Hematopoietic multipotent progenitor cell (in vitro differentiated cells): ENCODE measurements at regions not wholly inside any gene's neighbourhood (a gene's known extent, or its start where the extent isn't known, plus 50 kb on each side); places are given as distances from the start of the nearest gene placed in this dataset.

Experiments
- DNase-seq, 3 donors: peaks; one replicate each; pipeline ENCODE4 v3.0.0-alpha.2; 2011 to 2015; ENCODE audit warnings: low read depth in 2 of 3, low spot score in 2 of 3

DNA sequence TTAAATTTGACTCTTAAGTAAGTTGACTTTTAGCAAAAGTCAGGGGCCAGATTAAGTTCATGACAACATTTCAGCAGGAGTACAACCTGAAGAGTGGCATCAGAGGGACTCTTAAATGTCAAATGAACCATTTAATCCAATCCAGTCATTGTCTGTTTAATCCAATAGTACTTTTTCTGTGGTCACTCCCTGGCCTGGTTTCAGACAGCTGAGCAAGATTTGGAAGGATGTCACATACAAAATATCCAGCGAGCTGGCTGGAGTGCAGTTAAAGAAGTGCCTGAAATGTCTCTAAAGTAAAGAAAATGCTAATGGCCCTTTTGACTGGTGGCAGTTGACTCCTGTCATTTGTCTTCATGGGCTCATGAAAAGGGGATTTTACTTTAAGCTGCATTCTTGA lies 1082.1 kb downstream of the AACS start:
- no peak for DNase-seq

DNA sequence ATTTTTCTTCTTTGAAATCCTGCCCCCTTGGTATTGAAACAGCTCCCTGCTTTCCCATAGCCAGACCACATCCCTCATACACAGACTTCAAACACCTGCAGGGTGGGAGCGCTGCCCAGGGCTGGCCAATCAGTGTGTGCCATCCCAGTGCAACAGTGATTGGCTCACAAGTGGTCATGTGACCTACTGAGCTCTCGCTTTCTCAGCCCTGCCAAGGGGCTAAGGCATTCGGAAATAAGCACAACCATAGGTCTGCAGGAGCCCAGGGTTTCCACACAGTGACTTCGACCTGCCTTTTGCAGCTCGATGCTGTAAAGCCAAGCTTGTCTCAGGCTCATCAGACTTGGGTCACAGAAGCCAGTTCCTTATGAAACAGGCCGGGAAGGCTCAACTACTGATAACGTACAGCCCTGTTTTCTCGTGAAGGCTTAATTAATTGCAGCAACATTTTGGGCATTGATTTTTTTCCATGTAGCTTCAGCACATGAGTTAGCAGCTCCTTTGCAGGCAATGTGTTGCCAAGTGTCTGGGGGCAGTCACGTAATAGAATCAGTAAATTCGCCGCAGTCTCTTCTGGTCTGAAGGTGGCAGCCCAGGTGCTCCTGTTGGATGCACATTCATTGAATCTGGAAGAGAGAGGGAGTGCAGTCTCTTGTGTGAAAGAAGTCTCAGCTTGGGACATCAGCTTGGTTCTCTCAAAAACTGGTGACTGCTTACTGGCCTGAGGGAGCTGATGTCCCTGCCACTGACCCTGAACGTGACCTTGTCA lies 1091.8 kb downstream of the AACS start:
- no peak for DNase-seq

DNA sequence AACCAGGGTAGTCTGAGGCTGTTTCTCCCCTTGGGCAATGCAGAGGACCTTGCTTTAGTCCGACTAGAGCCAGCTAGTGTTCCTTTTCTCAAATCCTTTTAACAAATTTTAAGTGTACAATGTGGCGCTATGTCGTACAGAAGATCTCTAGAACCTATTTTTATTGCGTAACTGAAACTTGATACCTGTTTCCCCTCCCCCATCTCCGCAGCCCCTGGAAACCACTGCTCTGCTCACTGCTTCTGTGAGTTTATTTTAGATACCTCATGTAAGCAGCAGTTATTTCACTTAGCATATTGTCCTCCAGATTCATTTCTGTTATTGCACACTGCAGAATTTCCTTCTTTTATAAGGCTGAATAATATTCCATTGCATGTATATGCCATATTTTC lies 1092.3 kb downstream of the AACS start:
- no peak for DNase-seq

DNA sequence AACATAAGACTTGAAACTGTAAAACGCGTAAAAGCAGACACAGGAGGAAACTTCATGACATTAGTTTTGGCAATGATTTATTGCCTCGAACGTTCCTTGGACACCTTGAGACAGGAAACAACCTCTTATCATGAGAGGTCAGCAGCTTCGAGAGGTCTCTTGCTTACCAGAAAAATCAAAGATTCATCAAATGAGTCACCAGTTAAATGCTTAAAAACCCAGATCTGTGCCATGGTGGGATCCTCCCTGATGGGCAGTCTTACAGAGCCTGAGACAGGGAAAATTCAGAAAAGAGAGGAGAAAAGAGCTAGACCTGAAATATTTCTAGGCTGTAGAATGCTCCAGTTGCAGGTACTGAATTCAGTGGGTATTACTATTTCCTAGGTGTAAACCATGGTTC lies 1093.9 kb downstream of the AACS start:
- DNase-seq, result no peak

DNA sequence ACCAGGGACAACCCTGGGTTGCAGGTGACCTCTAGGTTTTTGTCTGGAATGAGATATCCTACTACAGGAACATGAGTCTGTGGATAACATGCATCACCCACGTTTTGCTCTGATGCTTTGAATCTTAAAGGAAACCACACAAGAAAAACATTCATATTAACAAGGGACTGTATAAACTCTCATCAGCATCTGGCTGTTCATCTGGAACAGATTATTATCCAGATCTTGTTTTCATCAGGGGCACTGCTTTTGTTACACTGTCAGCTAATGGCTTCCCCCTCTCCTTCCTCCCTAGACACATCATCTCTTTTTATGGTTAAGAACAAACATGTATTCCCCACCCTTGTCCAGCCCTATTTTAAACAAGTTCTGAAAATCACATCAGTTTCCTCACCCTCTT lies 1095.7 kb downstream of the AACS start:
- DNase-seq, result no peak

DNA sequence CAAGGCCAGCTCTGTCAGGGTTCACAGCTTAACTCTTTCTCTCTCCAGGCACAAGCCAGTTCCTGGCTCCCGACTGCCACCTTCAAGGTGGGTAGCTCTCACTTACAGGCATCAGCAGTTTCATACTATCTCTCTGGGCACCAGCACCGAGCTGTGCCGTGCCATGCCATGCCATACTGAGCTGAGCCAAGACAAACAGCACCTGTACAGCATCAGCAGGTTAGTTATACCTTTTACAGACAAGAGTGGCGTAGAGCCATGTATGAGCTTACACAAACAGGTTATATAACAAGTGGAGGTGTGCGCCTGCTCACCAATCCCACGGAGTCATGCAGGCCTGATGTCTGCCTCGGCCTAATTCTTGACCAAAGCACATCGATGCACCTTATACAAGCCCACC lies 1098.7 kb downstream of the AACS start:
- DNase-seq, result no peak

DNA sequence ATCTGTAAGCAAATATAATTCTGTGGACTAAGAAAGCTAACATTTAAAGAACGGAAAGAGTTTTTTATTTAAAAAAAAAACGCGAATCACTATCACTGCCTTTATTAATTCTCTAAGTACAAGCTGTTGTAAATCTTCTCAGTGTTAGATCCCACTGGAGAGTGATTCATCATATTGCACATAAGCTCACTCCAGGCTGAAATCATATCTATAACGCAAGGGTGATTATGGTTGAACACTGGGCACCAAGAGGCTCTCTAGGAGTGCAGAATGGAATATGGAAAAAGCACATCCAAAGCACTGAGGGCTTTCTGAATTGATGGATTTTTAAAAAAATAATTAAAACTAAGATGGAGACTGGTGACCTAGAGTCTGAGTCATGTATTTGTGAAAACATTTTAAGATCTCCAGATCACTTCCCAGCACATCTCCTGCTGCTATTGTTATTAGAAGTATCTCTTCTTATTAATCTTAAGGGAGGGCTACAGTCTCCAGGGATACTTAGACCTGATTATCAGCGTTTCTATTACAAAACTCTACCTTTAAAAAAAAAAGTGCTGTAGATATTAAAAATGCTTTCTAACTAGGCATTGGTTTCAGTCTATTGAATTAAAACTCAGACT lies 1106.8 kb downstream of the AACS start:
- DNase-seq, result no peak

DNA sequence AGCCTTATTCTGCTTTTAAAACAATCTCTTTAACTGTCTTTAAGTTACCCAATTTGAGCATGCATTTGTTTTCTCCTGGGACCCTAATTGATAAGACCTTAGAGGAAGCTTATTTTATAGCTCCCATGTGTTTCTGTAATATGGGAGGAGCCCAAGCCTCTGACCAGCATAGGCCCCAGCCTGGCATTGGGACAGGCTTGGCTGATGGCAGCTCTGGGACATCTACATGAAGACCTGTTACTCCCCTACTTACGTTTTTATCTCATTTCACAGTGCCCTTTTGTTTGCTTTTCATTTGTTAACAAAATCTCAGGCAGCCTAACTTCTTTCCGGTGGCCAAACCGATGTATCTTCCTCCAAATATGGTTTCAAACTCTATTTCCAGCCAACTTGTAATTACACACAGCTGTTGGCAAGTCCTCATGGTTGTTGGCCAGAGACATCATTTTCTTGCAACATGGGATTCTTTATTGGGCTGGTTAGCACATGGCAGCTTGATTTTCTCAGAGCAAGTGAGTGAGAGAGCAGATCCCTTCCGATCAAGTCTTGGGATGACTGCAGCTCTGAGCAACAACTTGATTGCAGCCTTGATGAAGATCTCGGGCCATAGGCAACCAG lies 1117.5 kb downstream of the AACS start:
- no peak for DNase-seq

DNA sequence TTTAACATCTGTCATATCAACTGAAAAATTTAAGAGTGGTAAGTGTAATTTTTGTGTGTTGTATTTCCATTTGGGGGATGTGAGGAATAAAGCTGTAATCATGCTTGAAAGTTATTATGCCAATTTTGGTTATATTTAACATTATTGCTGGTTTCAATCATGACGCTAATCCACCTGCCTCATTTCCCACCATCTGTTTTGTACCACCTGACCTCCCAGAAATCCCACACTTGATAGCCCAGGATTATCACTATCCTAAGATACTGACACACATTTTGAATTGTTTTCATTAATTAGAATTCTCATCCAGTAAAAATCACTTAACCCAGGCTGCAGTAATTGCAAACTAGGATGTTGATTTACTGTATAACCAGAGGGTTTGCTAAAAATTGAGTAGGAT lies 1119.8 kb downstream of the AACS start:
- DNase-seq, result no peak

DNA sequence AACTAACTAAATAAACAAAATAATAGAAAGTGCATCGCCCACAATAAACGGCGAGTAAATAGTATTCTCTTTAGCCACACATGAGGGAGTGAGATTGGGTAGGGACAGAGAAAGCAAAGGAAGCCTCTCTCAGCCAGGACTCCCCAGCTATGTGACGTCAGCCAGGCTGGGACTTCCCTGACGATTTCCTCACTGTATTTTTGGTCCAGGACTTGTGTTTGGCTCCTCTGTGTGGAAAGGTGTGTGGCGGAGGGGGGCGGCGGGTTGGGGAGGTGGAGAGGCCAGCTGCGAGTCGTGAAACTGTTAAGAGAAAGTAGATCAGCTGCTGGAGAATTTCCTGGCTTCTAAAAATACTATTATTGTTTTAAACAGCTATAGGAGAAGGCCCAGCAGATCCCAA lies 1124.6 kb downstream of the AACS start:
- DNase-seq, result no peak

DNA sequence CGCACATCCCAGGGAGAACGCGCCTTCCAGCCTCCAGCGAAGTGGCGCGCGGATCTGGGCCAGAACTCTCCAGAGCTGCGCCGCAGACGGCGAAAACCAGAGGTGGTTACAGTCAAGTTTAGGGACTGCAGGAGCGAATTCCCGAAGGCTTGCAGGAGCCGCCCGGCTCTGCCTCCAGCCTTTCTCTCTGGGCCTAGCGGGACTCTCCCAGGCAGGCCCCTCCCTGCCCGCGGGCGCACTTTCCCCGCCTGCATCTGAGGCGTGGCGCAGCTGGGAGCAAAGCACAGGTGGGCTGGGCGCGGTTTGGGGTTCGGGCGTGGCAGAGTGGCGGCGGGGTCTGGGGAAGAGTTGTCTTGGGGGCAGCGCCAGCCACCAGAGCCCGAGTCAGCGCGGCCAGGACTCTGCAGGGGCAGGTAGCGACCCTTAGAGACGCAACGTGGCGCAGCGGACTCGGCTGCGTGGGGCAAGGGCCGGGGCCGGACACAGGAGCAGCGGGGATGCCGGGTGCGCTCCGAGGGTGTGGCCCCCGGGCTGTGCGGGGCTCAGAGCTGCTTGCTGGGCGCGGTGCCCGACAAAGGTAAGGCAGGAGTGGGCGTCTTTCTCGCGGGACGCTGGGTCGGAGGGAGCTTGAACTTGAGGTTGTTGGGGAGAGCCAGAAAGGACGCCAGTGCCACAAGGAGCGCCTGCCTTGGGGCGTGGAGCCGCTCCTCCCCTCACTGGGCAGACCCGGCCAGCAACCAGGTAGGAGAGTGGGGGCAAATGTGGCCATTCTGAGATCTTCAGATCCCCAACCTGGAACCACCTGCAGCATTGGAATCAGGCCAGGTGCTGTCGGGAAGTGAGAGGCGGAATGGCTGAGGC lies 1126.0 kb downstream of the AACS start:
- DNase-seq, result no peak

DNA sequence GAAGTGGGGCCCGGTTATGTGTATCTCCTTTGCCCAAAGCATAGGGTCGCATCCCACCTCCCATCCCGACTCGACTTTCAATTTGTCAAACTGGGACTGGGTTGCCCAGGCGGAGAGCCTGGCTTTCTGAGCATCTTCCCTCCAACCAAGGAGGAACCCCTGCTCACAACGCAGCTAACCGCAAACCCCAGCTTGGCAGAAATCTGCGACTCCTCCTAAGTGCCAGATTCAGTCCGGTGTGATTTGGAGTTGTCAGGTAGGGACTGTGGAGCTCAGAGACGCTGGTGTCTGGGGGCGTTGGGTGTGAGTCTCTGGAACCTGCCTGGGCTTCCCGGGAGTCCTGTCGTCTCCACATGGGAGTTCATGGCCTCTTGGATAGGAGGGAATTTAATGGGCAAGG lies 1126.7 kb downstream of the AACS start:
- no peak for DNase-seq

DNA sequence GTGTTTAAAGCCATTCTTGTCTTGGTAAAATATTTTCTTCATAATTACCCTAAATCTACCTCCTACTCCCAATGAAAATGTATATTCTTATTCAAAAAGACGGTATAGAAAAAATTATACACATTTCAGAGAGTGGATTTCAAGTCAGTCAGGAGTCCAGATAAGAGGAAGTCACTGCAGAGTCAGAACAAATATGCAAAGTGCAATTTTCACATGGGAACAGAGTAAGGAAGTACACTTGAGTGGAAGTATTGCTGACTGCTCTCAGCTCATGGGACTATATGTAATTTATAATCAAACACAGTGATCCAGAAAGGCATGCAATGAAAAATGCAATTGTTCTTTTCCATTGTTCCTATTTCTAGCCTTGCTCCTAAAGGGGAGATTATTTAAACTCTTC lies 1128.0 kb downstream of the AACS start:
- DNase-seq, result no peak

DNA sequence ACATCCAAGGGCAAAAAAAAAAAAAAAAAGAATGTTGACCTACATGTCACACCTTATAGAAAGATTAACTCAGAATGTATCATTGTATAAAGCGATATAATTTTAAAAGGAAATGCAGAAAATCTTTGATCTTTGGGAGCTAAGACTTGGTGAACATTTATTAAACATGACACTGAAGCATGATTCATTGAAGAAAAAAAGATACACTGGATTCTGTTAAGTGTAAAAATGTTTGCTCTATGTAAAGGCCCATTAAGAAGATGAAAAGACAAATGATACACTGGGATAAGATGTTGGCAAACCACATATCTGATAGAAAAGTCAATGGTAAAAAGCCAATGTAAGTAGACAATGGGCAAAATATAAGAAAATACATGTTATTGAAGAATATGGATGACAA lies 1131.0 kb downstream of the AACS start:
- DNase-seq, result no peak

DNA sequence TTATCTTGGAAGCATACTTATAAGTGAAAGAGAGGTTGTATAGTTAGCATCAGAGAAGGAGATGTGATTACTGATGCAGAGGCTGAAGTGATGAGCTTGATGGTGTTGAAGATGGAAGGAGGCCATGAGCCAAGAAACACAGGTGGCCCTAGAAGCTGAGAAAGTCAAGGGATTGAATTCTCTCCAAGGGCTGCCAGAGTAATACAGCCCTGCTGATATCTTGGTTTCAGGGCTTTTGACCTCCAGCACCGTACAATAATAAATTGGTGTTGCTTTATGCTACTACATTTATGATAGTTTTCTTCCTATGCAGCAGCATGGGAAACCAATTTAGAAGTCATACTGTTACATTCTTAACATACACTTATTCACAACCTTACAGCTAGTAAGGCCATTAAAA lies 1133.3 kb downstream of the AACS start:
- DNase-seq, result no peak

DNA sequence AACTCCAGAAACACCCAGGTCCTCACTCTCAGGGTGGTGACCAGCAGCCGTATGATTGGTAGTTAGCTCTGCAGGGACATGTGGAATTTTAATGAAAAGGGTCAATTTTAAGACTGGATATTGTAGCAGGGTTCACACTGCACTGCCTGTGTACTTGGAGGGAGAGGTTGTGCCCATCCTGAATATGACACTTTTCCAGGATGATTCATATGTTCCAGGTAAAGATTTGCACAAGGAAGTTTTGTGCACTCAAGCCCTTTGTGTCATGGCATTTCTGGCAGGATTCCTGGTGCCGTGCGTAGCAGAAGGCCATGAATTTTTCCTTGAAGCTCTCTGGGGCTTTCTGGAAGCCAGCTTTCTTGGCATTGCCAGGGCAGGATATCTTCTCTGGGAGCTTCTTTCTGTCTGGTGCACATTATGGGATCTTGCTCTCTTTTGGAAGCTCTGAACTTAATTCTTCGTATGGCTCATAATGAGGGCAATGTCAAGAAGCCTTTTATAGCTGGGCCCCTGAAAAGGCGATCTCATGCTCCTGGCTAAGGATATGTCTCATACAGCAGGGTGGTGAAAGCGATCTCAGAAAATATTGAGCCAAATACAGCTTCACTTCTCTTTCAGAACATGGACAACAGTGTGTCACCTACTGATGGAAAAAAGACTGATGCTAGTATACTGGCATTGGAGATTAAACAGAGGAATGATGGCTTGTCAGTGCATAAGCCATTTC lies 1133.9 kb downstream of the AACS start:
- no peak for DNase-seq

DNA sequence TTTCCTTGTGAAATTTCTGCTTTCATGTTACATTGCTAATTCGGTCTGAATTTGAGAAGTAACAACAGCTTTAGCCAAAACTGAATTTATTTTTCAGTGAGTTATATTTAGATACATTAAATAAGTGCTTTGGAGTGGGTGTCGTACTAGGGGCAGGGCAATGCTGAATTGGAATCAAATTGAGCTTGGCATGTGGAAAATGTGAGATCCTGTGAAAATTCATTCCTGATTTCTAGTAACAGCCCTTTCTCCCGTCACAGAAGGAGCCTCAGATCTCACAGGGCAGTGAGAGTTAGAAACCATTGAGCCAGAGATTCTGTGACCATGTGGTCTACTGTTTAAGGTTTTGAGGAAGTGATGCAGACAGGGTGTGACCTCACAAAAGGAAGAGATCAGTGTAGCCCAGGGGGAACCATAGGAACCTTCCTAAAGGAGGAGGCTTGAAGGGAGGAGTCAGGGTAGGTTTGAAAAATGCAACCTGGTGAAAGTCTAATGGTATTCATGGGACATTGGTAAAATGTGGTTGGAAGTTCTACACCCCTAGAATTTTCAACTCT lies 1136.8 kb downstream of the AACS start:
- DNase-seq, result no peak

DNA sequence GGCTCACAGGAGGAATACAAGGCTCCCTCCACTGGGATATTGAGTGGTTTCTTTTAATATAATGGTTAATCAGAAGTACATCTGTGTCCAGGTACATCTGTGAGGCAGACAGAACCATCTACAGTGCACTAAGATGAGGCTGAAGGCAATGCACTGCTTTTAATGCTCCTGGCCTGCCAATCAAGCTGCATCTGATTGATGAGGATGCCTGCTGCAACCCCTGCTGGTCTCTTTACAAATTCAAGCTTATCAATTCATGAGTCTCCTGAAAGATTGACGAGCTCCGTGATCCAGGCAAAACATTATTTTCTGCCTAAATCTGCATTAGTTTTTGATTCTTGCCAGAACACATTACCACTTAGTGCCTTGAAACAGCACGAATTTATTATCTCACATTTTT lies 1139.1 kb downstream of the AACS start:
- DNase-seq, result no peak

DNA sequence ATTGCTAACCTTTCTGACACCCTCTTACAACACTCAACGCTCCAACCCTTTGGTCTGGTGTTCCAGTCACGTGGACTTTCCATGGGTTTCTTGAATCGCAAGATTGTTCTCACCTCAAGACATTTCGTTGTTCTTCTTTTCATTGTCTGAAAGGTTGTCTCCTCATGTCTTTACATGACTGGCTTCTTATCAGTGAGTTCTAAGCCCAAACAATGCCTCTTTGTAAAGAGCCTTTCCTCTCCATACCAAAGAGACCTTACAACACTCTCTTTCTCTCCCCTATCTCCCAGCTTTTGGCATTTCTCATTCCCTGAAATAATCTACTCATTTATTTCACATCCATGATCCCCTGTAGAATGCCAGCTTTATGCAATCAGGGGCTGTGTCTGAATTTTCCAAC lies 1144.8 kb downstream of the AACS start:
- no peak for DNase-seq

DNA sequence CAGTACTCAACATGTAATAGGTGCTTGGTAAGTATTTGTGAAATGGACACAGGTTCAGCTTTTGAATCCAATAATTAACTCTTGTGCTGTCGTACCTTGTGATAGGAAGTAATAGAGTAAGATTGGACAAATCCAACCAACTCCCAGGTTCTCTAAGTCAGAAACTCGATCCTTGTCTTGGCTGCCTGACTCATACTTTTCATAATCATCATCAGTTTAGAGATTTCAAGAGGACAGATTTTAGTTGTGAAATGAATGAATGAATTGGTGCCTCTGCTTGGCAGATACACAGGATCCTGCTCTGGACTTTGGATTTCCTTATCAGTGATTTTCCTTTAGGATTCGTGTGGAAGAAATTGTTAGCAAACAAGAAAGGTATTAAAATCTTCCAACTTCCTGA lies 1145.2 kb downstream of the AACS start:
- DNase-seq, result no peak
